BJ (cell line): ENCODE measurements at regions not wholly inside any gene's neighbourhood (a gene's known extent, or its start where the extent isn't known, plus 50 kb on each side); places are given as distances from the start of the nearest gene placed in this dataset.

Experiments
- CTCF ChIA-PET: fragments of 350-600 bp; formaldehyde crosslinking; extraction: SDS; loops from one replicate; lab custom pipeline; 2021; ENCODE audit warnings: antibody characterized with exemption, inconsistent platforms; lab: Yijun Ruan, JAX
- POLR2A ChIA-PET: fragments of 300-600 bp; sonication (Branson Sonifier 250); formaldehyde crosslinking; extraction: SDS; loops from one replicate; lab custom pipeline; 2021; ENCODE audit warnings: antibody characterized with exemption; lab: Charles Lee
- DNase-seq: peaks from one replicate; pipeline ENCODE4 v3.0.0-alpha.2; 2011; ENCODE audit warnings: low read depth
- H3K27me3 ChIP-seq: 2 replicates; pipeline ENCODE4 v1.6.0; 2011; ENCODE audit warnings: low read length; ENCODE audit not compliant: control insufficient read depth, insufficient read depth
- H3K36me3 ChIP-seq: 2 replicates; pipeline ENCODE4 v1.5.1; 2011; ENCODE audit warnings: low read length; ENCODE audit not compliant: control insufficient read depth, insufficient read depth
- H3K4me3 ChIP-seq: 2 replicates; pipeline ENCODE4 v1.5.1; 2011; ENCODE audit warnings: low read depth, mild to moderate bottlenecking, control low read depth, low read length
- CTCF ChIP-seq: IDR thresholded peaks from 2 replicates; pipeline ENCODE4 v1.5.1; 2011; ENCODE audit warnings: low read depth, mild to moderate bottlenecking, control low read depth, inconsistent platforms, low read length, moderate library complexity; ENCODE audit not compliant: insufficient read depth

- no peak for TF ChIP-seq CTCF
- Histone ChIP-seq H3K27me3 (no peaks in the 10 kb centered on the region), H3K36me3 (no peaks in the 10 kb centered on the region), H3K4me3 (no peak overlapping the region)
- ChIA-PET POLR2A (no interaction called here), CTCF (interaction anchor here (0.5 kb wide), 1 partner anchor 57 kb away, joined by 3 read pairs; no protein-coding TSS in a partner anchor)
- DNase-seq = no peak
Observed at GRCh38 chrX:84873176-84873575, 130.5 kb upstream of the APOOL start.

- no peak for DNase-seq
- no peak for TF ChIP-seq CTCF
- Histone ChIP-seq H3K36me3 (no peaks in the 10 kb centered on the region), H3K27me3 (no peaks in the 10 kb centered on the region), H3K4me3 (no peak overlapping the region)
- ChIA-PET POLR2A (no interaction called here), CTCF (no interaction called here)
Observed at GRCh38 chrX:84876876-84877275, 126.8 kb upstream of the APOOL start.

GRCh38 chrX:84893897-84894296, 109.8 kb upstream of the APOOL start:
- no peaks in the 10 kb centered on the region for H3K27me3 ChIP-seq
- TF ChIP-seq CTCF = no peak
- POLR2A ChIA-PET = no interaction called here
- no peak overlapping the region for H3K4me3 ChIP-seq
- CTCF ChIA-PET = no interaction called here
- H3K36me3 ChIP-seq = no peaks in the 10 kb centered on the region
- DNase-seq = no peak

GRCh38 chrX:84907324-84907968, 96.2 kb upstream of the APOOL start:
- Histone ChIP-seq H3K4me3 (no peak overlapping the region), H3K36me3 (no peaks in the 10 kb centered on the region), H3K27me3 (no peaks in the 10 kb centered on the region)
- peak; percentile 23; the same call in 1 of the 2 replicates for TF ChIP-seq CTCF
- DNase-seq = no peak
- POLR2A ChIA-PET = no interaction called here
- CTCF ChIA-PET = interaction anchor here (1.2 to 1.7 kb wide), 4 partner anchors 10 to 565 kb away, joined by 3 to 7 read pairs (median 3); no protein-coding TSS in a partner anchor

GRCh38 chrX:84909151-84909550, 94.5 kb upstream of the APOOL start:
- ChIA-PET CTCF (interaction anchor here (0.6 kb wide), 1 partner anchor 1398 kb away, joined by 3 read pairs; no protein-coding TSS in a partner anchor), POLR2A (no interaction called here)
- no peak for DNase-seq
- Histone ChIP-seq H3K4me3 (no peak overlapping the region), H3K27me3 (no peaks in the 10 kb centered on the region), H3K36me3 (no peaks in the 10 kb centered on the region)
- no peak for TF ChIP-seq CTCF
